ENCODE measurements at regions not wholly inside any gene's neighbourhood (a gene's known extent, or its start where the extent isn't known, plus 50 kb on each side); places are given as distances from the start of the nearest gene placed in this dataset.

GRCh38 chr15:92745845-92746271 lies 90.3 kb upstream of the FAM174B start:
- H3K27me3 ChIP-seq: no peaks in the 10 kb centered on the region
- no peaks in the 10 kb centered on the region for H3K36me3 ChIP-seq
- H3K9me3 ChIP-seq: no peaks in the 10 kb centered on the region
- H3K4me3 ChIP-seq: no peak overlapping the region
- no peaks in the 10 kb centered on the region for H3K4me1 ChIP-seq
- no peak for TF ChIP-seq CTCF (IDR thresholded peaks at IDR 0.05)
- H3K27ac ChIP-seq: no peak overlapping the region
- no peak for DNase-seq (ENCODE audit: low spot score)

- Histone ChIP-seq H3K9me3 (no peaks in the 10 kb centered on the region), H3K27me3 (no peaks in the 10 kb centered on the region), H3K4me1 (no peaks in the 10 kb centered on the region), H3K36me3 (no peaks in the 10 kb centered on the region), H3K27ac (no peak overlapping the region), H3K4me3 (no peak overlapping the region)
- no peak for DNase-seq (ENCODE audit: low spot score)
- TF ChIP-seq CTCF (IDR thresholded peaks at IDR 0.05): no peak
Observed at GRCh38 chr15:92747047-92747446, 91.5 kb upstream of the FAM174B start.

- H3K27ac ChIP-seq: no peak overlapping the region
- no peak for DNase-seq (ENCODE audit: low spot score)
- no peaks in the 10 kb centered on the region for H3K9me3 ChIP-seq
- TF ChIP-seq CTCF (IDR thresholded peaks at IDR 0.05): no peak
- H3K36me3 ChIP-seq: no peaks in the 10 kb centered on the region
- H3K4me1 ChIP-seq: no peaks in the 10 kb centered on the region
- no peaks in the 10 kb centered on the region for H3K27me3 ChIP-seq
- no peak overlapping the region for H3K4me3 ChIP-seq
Observed at GRCh38 chr15:92749216-92749615, 93.6 kb upstream of the FAM174B start.

GRCh38 chr15:92749946-92750345 lies 94.4 kb upstream of the FAM174B start:
- H3K27me3 ChIP-seq: no peaks in the 10 kb centered on the region
- no peak for DNase-seq (ENCODE audit: low spot score)
- H3K27ac ChIP-seq: no peak overlapping the region
- TF ChIP-seq CTCF (IDR thresholded peaks at IDR 0.05): no peak
- H3K36me3 ChIP-seq: no peaks in the 10 kb centered on the region
- H3K4me1 ChIP-seq: no peaks in the 10 kb centered on the region
- H3K4me3 ChIP-seq: no peak overlapping the region
- H3K9me3 ChIP-seq: no peaks in the 10 kb centered on the region

DNA sequence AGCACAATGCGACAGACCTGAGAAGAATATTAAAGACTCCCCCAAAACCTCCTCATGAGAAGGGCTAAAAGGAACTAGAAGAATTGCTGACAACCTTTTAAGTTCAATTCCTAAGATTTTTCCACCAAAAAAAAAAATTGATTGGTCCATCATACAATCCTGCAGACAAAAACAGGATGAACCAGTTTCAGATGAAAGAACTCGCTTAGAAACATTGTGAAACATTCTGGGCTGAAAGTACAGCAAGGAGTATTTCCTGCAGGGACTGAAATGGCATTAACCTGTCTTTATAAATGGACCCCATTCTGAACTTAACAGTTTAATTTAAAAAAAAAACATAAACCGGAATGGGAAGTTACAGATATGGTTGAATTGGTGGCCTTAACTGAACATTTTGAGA lies 96.0 kb upstream of the FAM174B start:
- Histone ChIP-seq H3K9me3 (no peaks in the 10 kb centered on the region), H3K36me3 (no peaks in the 10 kb centered on the region), H3K4me3 (no peak overlapping the region), H3K27me3 (no peaks in the 10 kb centered on the region), H3K4me1 (no peaks in the 10 kb centered on the region), H3K27ac (no peak overlapping the region)
- no peak for TF ChIP-seq CTCF (IDR thresholded peaks at IDR 0.05)
- DNase-seq (ENCODE audit: low spot score): no peak

GRCh38 chr15:92753591-92753990 lies 98.0 kb upstream of the FAM174B start:
- Histone ChIP-seq H3K27me3 (no peaks in the 10 kb centered on the region), H3K36me3 (no peaks in the 10 kb centered on the region), H3K9me3 (no peaks in the 10 kb centered on the region), H3K4me1 (no peaks in the 10 kb centered on the region), H3K4me3 (no peak overlapping the region), H3K27ac (no peak overlapping the region)
- DNase-seq (ENCODE audit: low spot score): no peak
- no peak for TF ChIP-seq CTCF (IDR thresholded peaks at IDR 0.05)
